ENCODE measurements at regions not wholly inside any gene's neighbourhood (a gene's known extent, or its start where the extent isn't known, plus 50 kb on each side); places are given as distances from the start of the nearest gene placed in this dataset.

- no peak for TF ChIP-seq CTCF (conservative IDR thresholded peaks at IDR 0.05; ENCODE audit: low read depth, low read length)
- no peak overlapping the region for H3K4me3 ChIP-seq (ENCODE audit: low read depth, low read length)
- no peak for DNase-seq (ENCODE audit: low read depth)
Measured at GRCh38 chr2:7774481-7774880, 857.3 kb downstream of the RNF144A start.

GRCh38 chr2:7777668-7778067 is 860.5 kb downstream of the RNF144A start:
- no peak for TF ChIP-seq CTCF (conservative IDR thresholded peaks at IDR 0.05; ENCODE audit: low read depth, low read length)
- no peak for DNase-seq (ENCODE audit: low read depth)
- no peak overlapping the region for H3K4me3 ChIP-seq (ENCODE audit: low read depth, low read length)

GRCh38 chr2:7780321-7780720 is 863.1 kb downstream of the RNF144A start:
- no peak overlapping the region for H3K4me3 ChIP-seq (ENCODE audit: low read depth, low read length)
- TF ChIP-seq CTCF (conservative IDR thresholded peaks at IDR 0.05; ENCODE audit: low read depth, low read length) = no peak
- no peak for DNase-seq (ENCODE audit: low read depth)

- no peak for DNase-seq (ENCODE audit: low read depth)
- no peak for TF ChIP-seq CTCF (conservative IDR thresholded peaks at IDR 0.05; ENCODE audit: low read depth, low read length)
- H3K4me3 ChIP-seq (ENCODE audit: low read depth, low read length) = no peak overlapping the region
Measured at GRCh38 chr2:7785700-7786099, 868.5 kb downstream of the RNF144A start.

- H3K4me3 ChIP-seq (ENCODE audit: low read depth, low read length) = no peak overlapping the region
- peak; percentile 56 for DNase-seq (ENCODE audit: low read depth)
- no peak for TF ChIP-seq CTCF (conservative IDR thresholded peaks at IDR 0.05; ENCODE audit: low read depth, low read length)
Measured at GRCh38 chr2:7788736-7789135, 871.5 kb downstream of the RNF144A start.

- no peak for TF ChIP-seq CTCF (conservative IDR thresholded peaks at IDR 0.05; ENCODE audit: low read depth, low read length)
- no peak for DNase-seq (ENCODE audit: low read depth)
- no peak overlapping the region for H3K4me3 ChIP-seq (ENCODE audit: low read depth, low read length)
Measured at GRCh38 chr2:7792031-7792651, 874.9 kb downstream of the RNF144A start.

Measured in epithelial cell of proximal tubule (primary cell).